ENCODE measurements at regions not wholly inside any gene's neighbourhood (a gene's known extent, or its start where the extent isn't known, plus 50 kb on each side); places are given as distances from the start of the nearest gene placed in this dataset.

GRCh38 chr17:64775701-64776570, 113.8 kb upstream of the SMURF2 start:
- no peak for ATAC-seq (ENCODE audit: insufficient read depth, low read depth)

GRCh38 chr17:64774888-64775540, 112.9 kb upstream of the SMURF2 start:
- Histone ChIP-seq H2AFZ (ENCODE audit: low read depth, low read length) (no peak overlapping the region), H3K79me2 (ENCODE audit: insufficient read depth, low read length) (no peaks in the 10 kb centered on the region), H3K4me1 (ENCODE audit: insufficient read depth, low read length) (peaks cover 13% of the 10 kb centered on the region), H4K20me1 (ENCODE audit: insufficient read depth, low read length) (no peaks in the 10 kb centered on the region), H3K9ac (ENCODE audit: low read depth, low read length) (no peak overlapping the region), H3K27me3 (ENCODE audit: insufficient read depth, low read length, poor library complexity) (no peaks in the 10 kb centered on the region), H3K4me2 (ENCODE audit: insufficient read depth, low read length) (no peak overlapping the region), H3K4me3 (ENCODE audit: low read depth in 1 of 2, low read length in 2 of 2) (no peak overlapping the region), H3K27ac (ENCODE audit: low read length) (no peak overlapping the region), H3K36me3 (ENCODE audit: insufficient read depth, low read length) (peaks cover 3% of the 10 kb centered on the region; the same call in 1 of the 2 replicates), H3K9me3 (ENCODE audit: insufficient read depth, low read length, severe bottlenecking) (no peaks in the 10 kb centered on the region)
- ATAC-seq (ENCODE audit: insufficient read depth, low read depth): no peak
- DNase-seq: no peak
- TF ChIP-seq CTCF (IDR thresholded peaks at IDR 0.05; ENCODE audit: borderline replicate concordance, extremely low read depth, low read length, poor library complexity, severe bottlenecking): no peak
- TF ChIP-seq EZH2 (IDR thresholded peaks at IDR 0.05; ENCODE audit: borderline replicate concordance, low read depth, low read length, severe bottlenecking): no peak

More at GRCh38 chr17:64775701-64776570, 113.8 kb upstream of the SMURF2 start:
- Histone ChIP-seq H3K36me3 (ENCODE audit: insufficient read depth, low read length) (peaks cover 3% of the 10 kb centered on the region; the same call in 1 of the 2 replicates), H3K4me2 (ENCODE audit: insufficient read depth, low read length) (no peak overlapping the region), H3K79me2 (ENCODE audit: insufficient read depth, low read length) (no peaks in the 10 kb centered on the region), H3K27ac (ENCODE audit: low read length) (no peak overlapping the region), H4K20me1 (ENCODE audit: insufficient read depth, low read length) (no peaks in the 10 kb centered on the region), H3K9ac (ENCODE audit: low read depth, low read length) (no peak overlapping the region), H3K4me1 (ENCODE audit: insufficient read depth, low read length) (peaks cover 20% of the 10 kb centered on the region), H2AFZ (ENCODE audit: low read depth, low read length) (no peak overlapping the region), H3K27me3 (ENCODE audit: insufficient read depth, low read length, poor library complexity) (no peaks in the 10 kb centered on the region), H3K9me3 (ENCODE audit: insufficient read depth, low read length, severe bottlenecking) (no peaks in the 10 kb centered on the region), H3K4me3 (ENCODE audit: low read depth in 1 of 2, low read length in 2 of 2) (no peak overlapping the region)
- no peak for DNase-seq
- TF ChIP-seq CTCF (IDR thresholded peaks at IDR 0.05; ENCODE audit: borderline replicate concordance, extremely low read depth, low read length, poor library complexity, severe bottlenecking): no peak
- no peak for TF ChIP-seq EZH2 (IDR thresholded peaks at IDR 0.05; ENCODE audit: borderline replicate concordance, low read depth, low read length, severe bottlenecking)

- Histone ChIP-seq H3K27me3 (ENCODE audit: insufficient read depth, low read length, poor library complexity) (no peaks in the 10 kb centered on the region), H3K9me3 (ENCODE audit: insufficient read depth, low read length, severe bottlenecking) (no peaks in the 10 kb centered on the region), H3K4me2 (ENCODE audit: insufficient read depth, low read length) (no peak overlapping the region), H4K20me1 (ENCODE audit: insufficient read depth, low read length) (no peaks in the 10 kb centered on the region), H3K36me3 (ENCODE audit: insufficient read depth, low read length) (peaks cover 3% of the 10 kb centered on the region; the same call in 1 of the 2 replicates), H3K9ac (ENCODE audit: low read depth, low read length) (no peak overlapping the region), H3K79me2 (ENCODE audit: insufficient read depth, low read length) (no peaks in the 10 kb centered on the region), H3K27ac (ENCODE audit: low read length) (no peak overlapping the region), H3K4me1 (ENCODE audit: insufficient read depth, low read length) (peaks cover 13% of the 10 kb centered on the region), H3K4me3 (ENCODE audit: low read depth in 1 of 2, low read length in 2 of 2) (no peak overlapping the region), H2AFZ (ENCODE audit: low read depth, low read length) (no peak overlapping the region)
- ATAC-seq (ENCODE audit: insufficient read depth, low read depth): 0 out of 3 replicates have a peak, but pooled peaks have one; percentile 11
- no peak for TF ChIP-seq EZH2 (IDR thresholded peaks at IDR 0.05; ENCODE audit: borderline replicate concordance, low read depth, low read length, severe bottlenecking)
- TF ChIP-seq CTCF (IDR thresholded peaks at IDR 0.05; ENCODE audit: borderline replicate concordance, extremely low read depth, low read length, poor library complexity, severe bottlenecking): peak; percentile 43
- DNase-seq: no peak
These were observed 112.0 kb upstream of the SMURF2 start for GRCh38 chr17:64773836-64774761.
